H9 (cell line): ENCODE measurements at regions not wholly inside any gene's neighbourhood (a gene's known extent, or its start where the extent isn't known, plus 50 kb on each side); places are given as distances from the start of the nearest gene placed in this dataset.

Source experiments
- DNase-seq: peaks from one replicate; pipeline ENCODE4 v3.0.0-alpha.2; 2017
- H2AFZ ChIP-seq: one replicate; pipeline ENCODE4 v1.6.1; 2013; ENCODE audit warnings: mild to moderate bottlenecking, low read length, control low read depth, moderate library complexity
- H2AK5ac ChIP-seq: 2 replicates; pipeline ENCODE4 v1.6.1; 2013; ENCODE audit warnings: low read length, control low read depth, mixed read lengths; ENCODE audit not compliant: insufficient read length
- H2BK120ac ChIP-seq: one replicate; pipeline ENCODE4 v1.6.1; 2013; ENCODE audit warnings: low read depth, mild to moderate bottlenecking, low read length, control low read depth, inconsistent platforms; ENCODE audit not compliant: poor library complexity, severe bottlenecking
- H2BK12ac ChIP-seq: 2 replicates; pipeline ENCODE4 v1.6.1; 2013; ENCODE audit warnings: low read length, control low read depth, mixed read lengths, low read depth; ENCODE audit not compliant: insufficient read length
- H2BK15ac ChIP-seq: 2 replicates; pipeline ENCODE4 v1.6.1; 2013; ENCODE audit warnings: low read depth, low read length, control low read depth
- H2BK20ac ChIP-seq: one replicate; pipeline ENCODE4 v1.6.1; 2013; ENCODE audit warnings: low read depth, mild to moderate bottlenecking, low read length, control low read depth, inconsistent platforms; ENCODE audit not compliant: poor library complexity, severe bottlenecking
- H2BK5ac ChIP-seq: 2 replicates; pipeline ENCODE4 v1.6.1; 2013; ENCODE audit warnings: low read length, control low read depth, mixed read lengths; ENCODE audit not compliant: insufficient read length
- H3K14ac ChIP-seq: 2 replicates; pipeline ENCODE4 v1.6.1; 2013; ENCODE audit warnings: low read length, control low read depth; ENCODE audit not compliant: insufficient read depth
- H3K18ac ChIP-seq: 2 replicates; pipeline ENCODE4 v1.6.1; 2013; ENCODE audit warnings: low read depth, mild to moderate bottlenecking, mixed read lengths, low read length, control low read depth; ENCODE audit not compliant: insufficient read length
- H3K23ac ChIP-seq: 2 replicates; pipeline ENCODE4 v1.6.1; 2013; ENCODE audit warnings: low read length, control low read depth, mixed read lengths, low read depth; ENCODE audit not compliant: insufficient read length
- H3K23me2 ChIP-seq: 2 replicates; pipeline ENCODE4 v1.6.1; 2013; ENCODE audit warnings: low read depth, mild to moderate bottlenecking, mixed read lengths, low read length, control low read depth; ENCODE audit not compliant: insufficient read length, poor library complexity, severe bottlenecking
- H3K27ac ChIP-seq: 2 replicates; pipeline ENCODE4 v1.5.1; 2013; ENCODE audit warnings: low read length, control low read depth, mixed read lengths, low read depth; ENCODE audit not compliant: insufficient read length
- H3K27me3 ChIP-seq: 2 replicates; pipeline ENCODE4 v1.6.1; 2013; ENCODE audit warnings: low read length, control low read depth, inconsistent platforms; ENCODE audit not compliant: insufficient read depth
- H3K4ac ChIP-seq: 2 replicates; pipeline ENCODE4 v1.6.1; 2013; ENCODE audit warnings: low read depth, mild to moderate bottlenecking, control low read depth, inconsistent platforms, low read length, moderate library complexity
- H3K4me1 ChIP-seq: 2 replicates; pipeline ENCODE4 v1.6.1; 2013; ENCODE audit warnings: low read length, control low read depth, inconsistent platforms; ENCODE audit not compliant: insufficient read depth
- H3K4me2 ChIP-seq: 2 replicates; pipeline ENCODE4 v1.6.1; 2013; ENCODE audit warnings: low read length, control low read depth, mixed read lengths; ENCODE audit not compliant: insufficient read length, insufficient read depth
- H3K56ac ChIP-seq: 2 replicates; pipeline ENCODE4 v1.6.1; 2013; ENCODE audit warnings: low read depth, mild to moderate bottlenecking, mixed read lengths, low read length, control low read depth; ENCODE audit not compliant: insufficient read length
- H3K79me1 ChIP-seq: 2 replicates; pipeline ENCODE4 v1.6.1; 2013; ENCODE audit warnings: low read depth, mild to moderate bottlenecking, moderate library complexity, low read length, control low read depth, inconsistent platforms; ENCODE audit not compliant: insufficient read depth, poor library complexity, severe bottlenecking
- H3K79me2 ChIP-seq: 2 replicates; pipeline ENCODE4 v1.6.1; 2013; ENCODE audit warnings: low read length, control low read depth, inconsistent platforms; ENCODE audit not compliant: insufficient read depth
- H3K9ac ChIP-seq: 2 replicates; pipeline ENCODE4 v1.6.1; 2013; ENCODE audit warnings: low read length, control low read depth, mixed read lengths; ENCODE audit not compliant: insufficient read length; ENCODE audit errors: extremely low read depth
- H3K9me3 ChIP-seq: one replicate; pipeline ENCODE4 v1.6.1; 2013; ENCODE audit warnings: low read depth, low read length, inconsistent platforms; ENCODE audit not compliant: control insufficient read depth
- H3T11ph ChIP-seq: one replicate; pipeline ENCODE4 v1.6.1; 2013; ENCODE audit warnings: mild to moderate bottlenecking, low read length, control low read depth, inconsistent platforms
- H4K20me1 ChIP-seq: one replicate; pipeline ENCODE4 v1.6.1; 2013; ENCODE audit not compliant: control insufficient read depth, insufficient read length, insufficient read depth
- H4K5ac ChIP-seq: 2 replicates; pipeline ENCODE4 v1.6.1; 2013; ENCODE audit warnings: low read depth, mild to moderate bottlenecking, mixed read lengths, low read length, control low read depth; ENCODE audit not compliant: insufficient read length
- H4K8ac ChIP-seq: replicated peaks from 2 replicates; pipeline ENCODE4 v1.6.1; 2013; ENCODE audit warnings: low read length, control low read depth, mixed read lengths, low read depth; ENCODE audit not compliant: insufficient read length
- H4K91ac ChIP-seq: 2 replicates; pipeline ENCODE4 v1.6.1; 2013; ENCODE audit warnings: low read depth, mild to moderate bottlenecking, moderate library complexity, mixed read lengths, low read length, control low read depth; ENCODE audit not compliant: insufficient read length
- H3K27ac Mint-ChIP-seq, 3 experiments: 2 replicates in 2 of 3; 3 replicates in 1 of 3; pipeline ENCODE4 v1.8.0; 2020 to 2021; ENCODE audit warnings: mixed read lengths in 3 of 3, mild to moderate bottlenecking in 1 of 3, moderate library complexity in 1 of 3
- H3K27me3 Mint-ChIP-seq: 2 replicates; pipeline ENCODE4 v1.8.0; 2021; ENCODE audit warnings: low read depth, mild to moderate bottlenecking, moderate library complexity, mixed read lengths
- H3K36me3 Mint-ChIP-seq, 3 experiments: 2 replicates in 2 of 3; 3 replicates in 1 of 3; pipeline ENCODE4 v1.8.0; 2020 to 2021; ENCODE audit warnings: low read depth in 3 of 3, mixed read lengths in 3 of 3; ENCODE audit not compliant: insufficient read depth in 1 of 3
- H3K4me1 Mint-ChIP-seq, 2 experiments: 2 replicates each; pipeline ENCODE4 v1.8.0; 2020; ENCODE audit warnings: mixed read lengths in 2 of 2
- H3K4me3 Mint-ChIP-seq, 2 experiments: 2 replicates in 1 of 2; 3 replicates in 1 of 2; pipeline ENCODE4 v1.8.0; 2020 to 2021; ENCODE audit warnings: mild to moderate bottlenecking in 2 of 2, mixed read lengths in 2 of 2, moderate library complexity in 1 of 2
- H3K9me3 Mint-ChIP-seq, 2 experiments: 2 replicates in 1 of 2; 3 replicates in 1 of 2; pipeline ENCODE4 v1.8.0; 2020; ENCODE audit warnings: mild to moderate bottlenecking in 2 of 2, mixed read lengths in 2 of 2, moderate library complexity in 1 of 2
- CTCF ChIP-seq: fragments of 200-600 bp; sonication (generic); conservative IDR thresholded peaks from 3 replicates; pipeline ENCODE4 v1.8.0; 2021; ENCODE audit warnings: antibody characterized with exemption, mild to moderate bottlenecking
- WGBS: extraction: QIAGEN DNeasy Blood & Tissue Kit; methylation state at CpG from one replicate; pipeline ENCODE4 v1.1.7; 2013; ENCODE audit warnings: missing lambda C conversion rate, low lambda C conversion rate, mixed read lengths; ENCODE audit not compliant: insufficient read length; ENCODE audit errors: extremely low coverage; 5-methylcytosine and 5-hydroxymethylcytosine counted together

GRCh38 chr9:101795147-101795546 is 56.7 kb upstream of the GRIN3A start:
- Histone ChIP-seq H4K20me1 (no peaks in the 10 kb centered on the region), H3K4me2 (no peak overlapping the region), H2BK120ac (no peak overlapping the region), H3K4ac (no peak overlapping the region), H3K9ac (no peak overlapping the region), H3K27me3 (no peaks in the 10 kb centered on the region), H3K23ac (no peak overlapping the region), H3K27ac (no peak overlapping the region), H3K79me1 (no peaks in the 10 kb centered on the region), H3K18ac (no peak overlapping the region), H2AK5ac (no peak overlapping the region), H2BK12ac (no peak overlapping the region), H4K91ac (no peak overlapping the region), H3K79me2 (no peaks in the 10 kb centered on the region; the same call in 1 of the 2 replicates), H4K8ac (no peak overlapping the region), H3K14ac (no peak overlapping the region), H3K56ac (no peak overlapping the region), H3K9me3 (no peaks in the 10 kb centered on the region), H3K23me2 (no peaks in the 10 kb centered on the region), H4K5ac (no peak overlapping the region), H3K4me1 (no peaks in the 10 kb centered on the region), H2BK15ac (no peak overlapping the region), H3T11ph (no peak overlapping the region), H2BK5ac (no peak overlapping the region), H2AFZ (no peak overlapping the region), H2BK20ac (no peak overlapping the region)
- WGBS, result no CpG with 5 or more reads among the region's 2 CpGs
- DNase-seq, result no peak
- TF ChIP-seq CTCF, result no peak
- H3K4me1 Mint-ChIP-seq, result no peaks in the 10 kb centered on the region
- no peaks in the 10 kb centered on the region for H3K9me3 Mint-ChIP-seq
- no peaks in the 10 kb centered on the region for H3K36me3 Mint-ChIP-seq
- no peak overlapping the region for H3K27ac Mint-ChIP-seq
- no peaks in the 10 kb centered on the region for H3K27me3 Mint-ChIP-seq
- H3K4me3 Mint-ChIP-seq, result no peak overlapping the region
